Stimulated activated CD8-positive, alpha-beta memory T cell treated with anti-CD3 and anti-CD28 coated beads, Interleukin-7, amount 100 ng/mL, for 24 hours (primary cell): ENCODE measurements at regions not wholly inside any gene's neighbourhood (a gene's known extent, or its start where the extent isn't known, plus 50 kb on each side); places are given as distances from the start of the nearest gene placed in this dataset.
"Not testable (repeated sequence)": the region's sequence is repeated elsewhere in the genome, so short reads cannot be mapped to it uniquely, and the experiment has no call there.

Experiments used
- DNase-seq: peaks from one replicate; pipeline ENCODE4 v3.0.0-alpha.2; 2020; ENCODE audit warnings: low read depth

DNA sequence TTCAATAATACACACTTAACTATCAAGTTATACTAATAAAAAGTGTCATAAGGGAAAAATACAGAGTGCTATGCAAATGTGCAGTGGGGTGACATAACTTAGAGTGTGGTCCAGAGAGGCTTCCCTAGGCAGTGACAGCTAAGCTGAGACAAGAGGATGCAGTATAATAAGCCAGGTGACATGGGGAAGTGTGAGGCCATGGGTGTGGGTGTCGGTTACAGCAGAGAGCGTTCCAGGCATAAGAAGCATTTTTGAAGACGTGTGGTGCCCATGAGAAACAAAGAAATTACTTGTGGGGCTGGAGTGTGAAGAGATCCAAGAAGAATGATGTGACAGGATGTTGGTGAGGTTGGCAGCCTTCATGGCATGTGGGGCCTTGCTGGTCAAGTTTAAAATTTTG, 78.1 kb upstream of the PICALM start:
- no peak for DNase-seq

DNA sequence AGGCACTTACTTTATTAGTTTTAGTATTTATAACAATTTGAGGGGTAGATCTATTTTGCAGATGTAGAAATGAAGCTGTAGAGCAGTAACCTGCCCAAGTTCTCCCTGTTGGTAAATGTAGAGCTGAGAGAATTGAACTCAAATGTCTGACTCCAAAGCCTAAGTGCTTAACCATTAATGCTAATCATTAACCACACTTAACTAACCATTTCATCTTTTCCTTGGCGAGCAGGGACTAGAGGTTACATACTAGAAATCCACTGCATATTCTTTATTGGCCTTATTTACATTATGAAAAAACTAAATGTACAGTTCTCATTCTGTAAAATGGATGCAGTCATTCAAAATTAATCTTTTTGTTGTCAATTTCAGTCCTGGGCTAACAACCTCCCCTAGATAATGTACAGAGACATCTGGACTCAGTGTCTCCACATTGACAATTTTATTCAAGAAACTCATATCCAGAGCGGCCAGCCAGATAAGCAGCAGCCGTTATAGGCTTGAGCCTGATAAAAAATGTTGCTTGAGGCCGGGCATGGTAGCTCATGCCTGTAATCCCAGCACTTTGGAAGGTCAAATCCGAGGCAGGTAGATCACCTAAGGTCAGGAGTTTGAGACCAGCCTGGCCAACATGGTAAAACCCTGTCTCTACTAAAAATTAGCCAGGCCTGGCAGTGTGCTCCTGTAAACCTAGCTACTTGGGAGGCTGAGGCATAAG, 76.7 kb upstream of the PICALM start:
- no peak for DNase-seq

DNA sequence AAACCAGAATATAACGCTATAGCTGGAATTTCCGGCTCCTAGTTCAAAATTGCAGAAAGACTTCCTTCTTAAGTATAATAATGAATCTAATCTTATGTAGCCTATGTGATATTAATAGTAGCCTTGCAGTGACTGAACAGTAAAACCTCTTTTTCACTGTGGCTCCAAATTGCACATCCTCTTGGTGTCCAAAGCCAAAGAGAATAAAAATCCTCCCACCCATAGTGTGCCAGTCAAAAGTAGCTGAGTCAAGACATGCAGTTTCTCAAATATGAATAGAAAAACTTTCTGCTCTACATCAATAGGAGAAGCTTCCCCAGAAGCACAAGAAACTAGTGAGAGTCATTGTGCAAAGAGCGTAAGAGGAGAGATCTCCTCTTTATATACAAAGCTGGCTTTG, 76.0 kb upstream of the PICALM start:
- DNase-seq = no peak

DNA sequence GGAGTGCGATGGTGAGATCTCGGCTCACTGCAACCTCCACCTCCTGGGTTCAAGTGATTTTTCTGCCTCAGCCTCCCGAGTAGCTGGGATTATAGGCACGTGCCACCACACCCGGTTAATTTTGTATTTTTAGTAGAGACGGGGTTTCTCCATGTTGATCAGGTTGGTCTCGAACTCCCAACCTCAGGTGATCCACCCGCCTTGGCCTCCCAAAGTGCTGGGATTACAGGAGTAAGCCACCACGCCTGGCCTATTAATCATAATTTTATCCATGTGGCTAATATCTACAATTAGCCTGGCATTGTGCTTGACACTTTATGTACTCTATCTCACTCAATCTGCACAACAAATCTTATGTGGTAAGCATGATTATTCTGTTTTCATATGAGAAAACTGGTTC, 75.2 kb upstream of the PICALM start:
- DNase-seq = not testable (repeated sequence)

DNA sequence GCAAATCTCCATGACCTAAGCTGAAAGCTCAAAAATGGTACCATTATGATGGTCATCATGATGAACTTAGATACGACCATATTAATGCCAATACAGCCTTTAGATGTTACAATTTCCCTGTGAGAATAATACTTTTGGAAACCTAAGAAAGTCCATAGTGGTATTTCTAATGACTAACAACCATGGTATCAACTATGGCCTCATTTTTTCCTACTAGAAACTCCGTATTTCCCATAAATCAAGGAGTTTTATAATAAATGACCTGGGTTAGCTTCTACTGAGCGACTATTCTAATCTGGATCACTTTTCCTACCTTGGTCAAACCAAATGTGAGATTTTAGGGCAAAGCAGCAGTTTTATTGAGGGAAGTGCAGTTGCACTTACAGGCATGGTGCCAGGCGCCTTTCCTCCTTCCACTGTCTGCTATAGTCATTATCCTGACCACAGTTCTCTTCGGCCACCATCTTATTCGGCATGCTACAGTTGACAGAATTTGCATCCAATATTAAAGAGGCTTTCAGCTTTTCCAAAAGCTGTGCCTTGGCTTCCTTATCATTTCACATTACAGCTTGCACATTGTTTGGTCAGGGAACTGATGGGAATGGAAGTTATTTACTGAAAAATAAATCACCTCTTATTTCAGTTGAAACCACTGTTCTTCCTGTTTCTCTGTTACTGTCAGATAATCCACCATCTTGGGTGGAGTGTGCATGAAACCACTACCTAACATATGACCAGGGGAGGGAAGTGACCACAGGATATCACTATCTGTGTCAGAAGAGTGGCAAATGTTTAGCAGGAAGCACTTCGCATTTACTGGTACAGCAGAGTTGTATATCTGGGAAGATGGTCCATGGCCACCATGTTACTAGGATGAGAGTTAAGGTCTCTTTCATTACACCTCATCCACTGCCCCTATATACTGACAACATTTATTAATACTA, 74.5 kb upstream of the PICALM start:
- DNase-seq = no peak

DNA sequence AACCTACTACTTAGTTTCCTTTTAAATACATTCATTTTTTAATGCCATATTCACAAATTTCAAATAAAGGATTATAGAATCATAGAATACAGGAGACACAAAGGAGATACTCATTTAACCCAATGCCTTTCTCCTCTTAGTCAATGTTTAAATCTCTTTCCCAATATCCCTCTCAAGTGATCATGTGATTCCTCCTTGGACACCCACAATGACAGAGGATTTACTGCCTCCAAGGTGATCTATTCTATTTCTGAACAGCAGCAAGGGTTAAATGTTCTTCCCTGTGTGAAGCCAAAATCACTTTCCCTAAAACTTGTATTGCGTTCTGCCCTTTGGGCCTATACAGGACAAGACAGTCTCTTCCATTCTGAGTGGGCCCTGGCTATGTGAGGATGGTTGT, 73.3 kb upstream of the PICALM start:
- no peak for DNase-seq

DNA sequence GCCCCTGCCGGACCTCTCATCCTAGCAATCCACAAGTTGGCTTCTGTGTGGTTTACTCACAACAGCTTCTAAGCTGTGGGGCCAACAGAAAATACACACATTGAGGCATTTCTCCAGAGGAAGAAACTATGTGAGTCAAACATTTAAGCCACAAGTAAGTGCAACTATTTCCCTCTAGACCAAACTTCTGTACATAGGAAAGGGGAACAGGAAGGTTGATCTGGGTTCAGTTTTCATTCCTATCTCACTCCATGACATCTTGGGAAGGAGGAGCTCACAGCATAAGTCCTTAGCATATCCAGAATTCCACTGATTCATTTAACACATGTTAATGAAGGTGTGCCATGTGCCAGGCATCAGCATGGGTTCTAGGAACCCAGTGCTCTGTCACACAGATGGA, 72.8 kb upstream of the PICALM start:
- DNase-seq = no peak

DNA sequence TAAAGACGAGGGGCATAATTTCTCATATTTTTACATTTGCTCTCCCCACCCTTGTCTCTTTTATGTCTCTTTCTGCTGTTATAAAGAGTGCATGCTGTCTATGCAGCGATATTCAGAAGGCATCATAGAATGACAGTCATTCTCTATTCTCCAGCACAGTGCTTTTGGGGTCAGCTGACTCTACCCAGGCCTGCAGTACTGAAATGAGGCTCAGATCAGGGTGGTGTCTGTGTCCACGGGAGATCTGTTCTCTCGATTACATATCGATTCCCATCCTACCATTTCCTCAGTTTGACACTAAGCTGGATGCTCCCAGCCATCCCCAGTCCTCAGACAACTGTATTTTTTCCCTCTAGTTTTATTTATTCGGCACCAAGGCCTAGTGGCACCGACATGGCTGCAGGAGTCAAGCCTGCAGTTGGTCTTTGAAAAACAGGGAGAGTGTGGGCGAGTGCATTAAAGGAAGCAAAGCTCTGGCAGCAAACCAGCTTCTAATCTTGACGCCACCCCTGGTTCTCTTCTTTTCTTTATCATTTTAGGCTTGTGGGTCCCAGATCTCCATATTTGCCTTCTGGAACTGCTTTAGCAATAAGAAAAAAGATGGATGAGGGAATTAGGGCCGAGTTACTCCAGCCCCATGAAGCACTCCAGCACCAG, 71.6 kb upstream of the PICALM start:
- no peak for DNase-seq

DNA sequence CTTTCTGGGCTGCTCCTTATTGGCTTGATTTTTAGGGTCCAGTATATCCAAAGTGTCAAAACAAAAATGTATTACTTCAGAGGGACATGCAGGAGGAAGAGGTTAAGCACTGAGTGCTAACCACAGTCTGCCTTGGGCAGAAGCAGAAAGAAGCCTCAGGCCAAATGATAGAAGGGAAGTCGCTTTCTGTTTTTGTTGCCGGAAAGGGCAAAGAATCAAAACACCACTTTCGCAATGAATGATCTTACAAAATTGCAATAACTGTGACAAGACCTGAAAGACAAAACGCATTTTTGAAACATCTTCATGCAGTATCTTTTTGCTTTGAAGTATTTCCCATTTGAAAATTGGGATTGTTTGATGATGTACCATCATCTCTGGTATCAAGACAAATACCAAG, 70.1 kb upstream of the PICALM start:
- DNase-seq = no peak

DNA sequence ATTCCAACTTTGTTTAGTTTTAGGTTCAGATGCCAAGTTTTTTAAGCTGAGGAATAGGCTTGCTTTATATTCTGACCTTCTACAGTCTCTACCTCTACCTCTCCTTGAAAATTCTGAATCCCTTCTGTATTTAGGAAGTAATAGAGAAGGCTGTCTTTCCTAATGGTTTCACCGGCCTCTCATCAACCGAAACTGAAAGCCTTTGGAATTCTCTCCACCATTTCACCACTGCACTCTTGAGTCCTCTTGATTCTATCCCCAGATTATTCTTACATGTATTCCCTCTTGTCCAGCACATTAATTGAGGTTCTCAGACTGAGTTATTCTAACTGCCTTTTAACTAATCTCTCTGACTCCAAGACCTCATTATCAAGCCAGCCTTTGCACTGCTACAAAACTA, 67.7 kb upstream of the PICALM start:
- DNase-seq = no peak

DNA sequence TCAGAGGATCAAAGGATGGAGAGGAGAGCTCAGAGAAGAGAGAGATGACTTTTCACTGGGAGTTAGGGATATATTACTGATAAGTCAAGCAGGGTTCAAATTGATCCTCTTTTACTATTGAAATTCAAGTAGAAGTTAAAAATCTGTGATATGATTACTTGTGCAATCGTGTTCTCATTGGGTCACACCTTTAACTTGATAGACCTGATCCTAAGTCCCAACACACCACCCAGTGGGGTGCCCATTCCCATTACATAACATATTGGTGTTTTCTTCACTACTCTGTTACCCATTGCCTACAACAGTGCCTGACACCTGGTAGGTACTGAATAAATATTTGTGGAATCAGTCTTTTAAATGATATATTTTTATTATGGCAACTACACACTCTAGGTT, 66.4 kb upstream of the PICALM start:
- DNase-seq = no peak

DNA sequence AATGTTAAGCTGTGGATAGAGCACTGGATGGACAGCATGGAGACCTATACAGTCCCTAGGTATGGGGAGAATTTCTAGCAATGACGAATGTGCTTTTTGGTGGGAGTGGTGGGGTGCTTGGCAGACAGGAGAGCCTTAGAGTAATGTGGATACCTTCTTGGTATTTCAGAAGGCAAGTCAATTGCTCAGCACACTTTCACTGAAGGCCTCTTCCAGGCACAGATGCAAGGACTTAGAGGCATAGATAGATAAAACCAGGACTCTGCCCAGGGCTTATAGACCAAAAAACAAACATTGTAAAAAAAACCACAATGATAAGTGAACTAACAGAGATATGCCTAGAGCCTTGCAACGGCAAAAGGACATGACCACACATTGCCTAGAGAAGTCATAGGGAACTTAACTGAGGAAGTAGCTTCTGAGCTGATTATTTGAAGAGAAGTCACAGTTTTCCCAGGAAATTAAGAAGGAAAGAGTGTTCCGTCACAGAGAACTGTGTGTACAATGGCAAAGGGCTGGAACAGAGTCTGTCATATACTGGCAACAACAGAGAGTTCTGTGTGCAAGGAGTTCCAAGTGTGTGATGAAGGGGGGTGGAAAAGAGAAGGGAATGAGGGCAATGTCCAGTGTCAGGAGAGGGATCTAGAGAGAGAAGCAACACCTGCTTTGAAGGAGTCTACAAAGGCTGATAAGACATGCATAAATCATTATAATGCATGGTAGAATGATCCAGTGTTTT, 65.9 kb upstream of the PICALM start:
- DNase-seq = no peak

DNA sequence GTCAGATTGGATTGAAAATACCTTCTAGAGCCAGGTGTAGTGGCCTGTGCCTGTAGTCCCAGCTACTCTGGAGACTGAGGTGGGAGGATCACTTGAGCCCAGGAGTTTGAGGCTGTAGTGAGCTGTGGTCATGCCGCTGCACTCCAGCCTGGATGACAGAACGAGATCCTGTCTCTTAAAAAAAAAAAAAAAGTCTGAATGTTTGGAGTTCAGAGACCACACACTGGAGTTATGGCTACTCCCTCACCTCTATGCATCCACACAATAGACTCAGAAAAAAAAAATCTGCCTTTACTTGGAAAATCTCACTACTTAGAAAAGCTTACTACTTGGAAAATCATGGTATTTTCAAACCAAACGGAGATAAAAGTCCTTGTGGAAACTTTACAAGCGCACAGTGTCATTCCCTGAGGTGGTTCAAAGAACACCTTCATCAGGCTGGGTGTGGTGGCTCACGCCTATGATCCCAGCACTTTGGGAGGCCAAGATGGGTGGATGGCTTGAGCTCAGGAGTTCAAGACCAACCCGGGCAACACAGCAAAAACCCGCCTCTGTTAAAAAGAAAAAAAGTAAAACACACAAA, 63.9 kb upstream of the PICALM start:
- no peak for DNase-seq

DNA sequence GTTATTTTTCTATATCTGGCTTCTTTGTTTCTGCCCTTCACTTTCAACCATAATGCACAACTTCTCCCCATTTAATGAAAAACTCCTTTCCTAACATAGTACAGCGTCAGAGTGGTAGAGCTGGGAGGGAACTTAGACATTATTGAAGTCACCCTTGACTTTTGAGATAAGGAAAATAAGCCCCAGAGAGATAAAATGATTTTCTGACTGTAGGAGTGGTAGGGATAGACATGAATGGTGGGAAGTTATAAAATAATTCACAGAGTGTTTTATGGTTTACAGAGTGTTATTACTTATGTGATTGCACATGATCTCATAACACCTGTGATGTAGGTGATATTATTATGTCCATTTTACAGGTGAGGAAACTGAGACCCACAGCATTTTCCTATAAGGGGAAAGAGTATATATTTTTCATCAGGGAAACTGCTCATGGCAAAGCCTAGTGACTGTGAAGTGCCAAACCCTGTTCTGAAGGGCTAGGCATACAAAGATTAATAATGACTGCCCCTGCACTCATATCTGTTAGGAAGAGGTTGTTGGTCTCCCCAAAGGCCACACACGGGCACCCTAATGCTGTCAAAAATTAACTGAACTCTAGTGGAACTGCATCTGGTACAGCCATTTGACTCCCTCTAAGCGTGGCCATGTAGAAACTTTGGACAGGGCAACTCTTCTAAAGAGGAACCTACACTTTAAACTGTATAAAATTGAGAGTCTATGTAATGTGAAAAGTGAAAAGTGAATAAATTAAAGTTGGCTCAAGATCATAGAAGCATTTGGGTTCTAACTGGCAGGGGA, 61.1 kb upstream of the PICALM start:
- DNase-seq = no peak

DNA sequence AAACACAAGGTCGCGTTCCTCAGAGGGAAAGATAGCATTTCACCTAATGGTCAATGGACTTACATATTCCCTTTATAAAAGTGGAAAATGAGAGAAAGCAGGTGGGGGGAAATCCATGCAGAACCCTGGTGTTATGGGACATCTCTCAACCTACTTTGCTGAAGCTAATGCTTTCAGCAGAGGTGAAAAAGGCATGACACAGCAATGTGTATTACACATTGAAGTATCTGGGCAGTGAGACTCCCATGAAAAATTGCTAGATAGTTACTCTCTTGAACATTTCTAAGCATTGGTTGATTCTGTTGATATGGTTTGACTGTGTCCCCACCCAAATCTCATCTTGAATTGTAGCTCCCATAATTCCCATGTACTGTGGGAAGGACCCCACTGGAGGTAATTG, 60.0 kb upstream of the PICALM start:
- no peak for DNase-seq

DNA sequence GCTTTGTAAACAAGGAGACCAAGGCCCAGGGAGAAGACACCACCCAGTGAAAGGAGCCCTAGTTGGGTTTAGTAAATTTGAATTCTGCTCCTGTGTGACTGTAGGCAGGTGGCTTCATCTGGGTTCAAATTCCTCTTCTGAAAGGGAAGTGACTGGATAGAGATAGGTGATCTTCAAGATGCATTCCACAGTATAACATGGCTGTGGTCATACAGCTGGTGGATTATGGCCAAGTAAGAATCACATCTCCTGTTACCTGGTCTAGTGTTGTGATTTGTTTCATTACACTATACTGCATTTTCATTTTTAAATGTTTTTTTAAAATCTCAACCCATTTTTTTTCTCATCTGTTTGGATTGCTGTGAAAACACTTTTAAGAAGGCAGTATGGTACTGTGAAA, 58.0 kb upstream of the PICALM start:
- DNase-seq = no peak

DNA sequence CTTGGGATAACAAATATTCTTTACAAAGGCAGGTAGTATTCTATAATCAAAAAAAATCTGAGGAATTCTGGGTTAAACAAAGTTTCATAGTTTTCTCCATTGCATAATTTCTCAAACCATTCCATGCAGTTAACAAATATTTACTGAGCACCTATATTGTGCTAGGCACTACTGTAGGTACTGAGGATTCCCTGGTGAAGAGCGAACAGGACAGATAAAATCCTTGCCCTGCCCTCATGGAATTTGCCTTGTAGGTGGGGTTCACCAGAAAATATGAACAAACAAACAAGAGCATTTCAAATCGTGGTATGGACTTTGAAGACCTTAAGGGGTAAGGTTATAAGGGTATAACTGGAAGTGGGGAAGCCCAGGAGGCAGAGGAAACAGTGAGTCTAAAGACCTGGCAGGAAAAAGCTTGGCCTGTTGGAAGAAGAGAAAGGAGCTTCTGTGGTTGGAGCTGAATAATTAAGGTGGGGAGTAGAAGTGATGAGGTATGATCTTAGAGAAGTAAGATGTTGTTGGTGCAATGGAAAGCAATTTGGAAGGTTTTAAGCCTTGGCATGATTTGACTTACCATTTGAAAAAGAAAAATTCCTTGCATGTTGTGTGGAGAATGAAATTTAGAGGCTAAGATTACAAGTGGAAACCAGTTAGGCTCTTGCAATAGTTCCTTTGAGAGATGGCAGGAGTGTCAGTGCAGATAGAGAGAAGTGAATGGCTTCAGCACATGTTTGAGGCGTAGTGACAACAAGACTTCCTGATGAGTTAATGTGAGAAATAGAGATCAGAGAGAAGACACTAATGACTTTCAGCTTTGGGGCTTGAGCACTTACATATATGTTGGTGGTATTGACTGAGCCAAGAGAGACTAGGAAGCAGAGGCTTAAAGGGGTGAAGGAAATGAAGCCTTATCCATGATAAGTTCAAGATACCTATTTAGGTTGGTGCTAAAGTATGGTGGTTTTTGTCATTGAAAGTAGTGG, 55.7 kb upstream of the PICALM start:
- DNase-seq = no peak

DNA sequence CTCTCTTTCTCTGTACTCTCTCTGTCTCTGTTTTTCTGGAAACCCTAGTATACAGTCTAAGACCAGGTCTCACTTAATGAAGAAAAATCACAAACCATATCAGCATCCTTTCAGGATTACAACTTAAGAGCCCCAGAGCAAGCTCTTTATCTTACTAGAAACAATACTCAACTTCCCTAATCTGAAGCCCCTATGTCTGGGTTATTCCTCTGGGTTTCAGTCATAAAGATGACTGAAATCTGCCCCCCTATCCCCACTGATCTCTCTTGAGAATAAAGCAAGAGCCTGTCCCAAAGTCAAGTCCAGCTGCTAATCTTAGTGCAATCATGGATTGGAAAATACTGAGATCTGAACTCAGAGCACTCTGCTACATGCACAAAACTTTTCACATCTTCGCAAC, 53.9 kb upstream of the PICALM start:
- no peak for DNase-seq

DNA sequence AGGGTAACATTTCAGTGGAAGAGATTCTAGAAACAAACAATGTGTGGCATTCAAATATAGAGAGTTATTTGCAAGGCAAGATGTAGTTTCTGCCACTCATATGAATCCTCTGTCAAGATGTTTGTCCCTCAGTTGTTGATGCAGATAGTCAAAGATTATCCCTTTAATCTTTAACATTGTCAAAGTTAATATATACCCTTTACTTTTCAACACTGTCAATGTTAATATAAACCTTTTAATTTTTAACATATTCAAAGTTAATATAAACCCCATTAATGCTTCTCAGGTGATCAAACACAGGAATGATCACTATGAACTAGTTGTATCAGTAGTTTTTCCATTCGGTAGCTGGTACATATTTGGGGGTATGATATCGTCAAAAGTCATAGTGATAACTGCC, 51.9 kb upstream of the PICALM start:
- DNase-seq = no peak

DNA sequence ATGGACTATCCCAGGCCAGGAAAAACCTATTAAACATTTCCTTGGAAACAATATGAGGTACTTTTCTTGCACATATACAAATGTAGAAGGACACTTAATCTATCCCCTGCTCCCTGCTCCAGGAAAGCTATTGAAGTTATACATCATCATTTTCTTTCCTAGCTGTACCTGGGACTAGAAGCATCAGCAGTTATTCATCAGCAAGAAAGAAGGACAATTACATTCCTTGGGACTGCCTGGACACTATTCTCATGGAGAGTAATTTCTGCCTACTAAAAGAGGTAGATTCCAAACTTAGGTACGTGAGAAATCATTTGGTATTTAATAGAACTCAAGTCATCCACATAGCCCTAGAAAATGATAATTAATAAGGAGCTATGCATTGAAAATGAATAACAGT, 51.0 kb upstream of the PICALM start:
- no peak for DNase-seq
